NB4 (cell line): ENCODE measurements at regions not wholly inside any gene's neighbourhood (a gene's known extent, or its start where the extent isn't known, plus 50 kb on each side); places are given as distances from the start of the nearest gene placed in this dataset.

ENCODE experiments used
- DNase-seq: peaks from one replicate; pipeline ENCODE4 v3.0.0; 2010; ENCODE audit warnings: low read depth
- H3K4me3 ChIP-seq: one replicate; pipeline ENCODE4 v1.5.1; 2011; ENCODE audit warnings: mild to moderate bottlenecking, low read depth, low read length, moderate library complexity
- CTCF ChIP-seq: IDR thresholded peaks from one replicate; pipeline ENCODE4 v1.5.1; 2012; ENCODE audit warnings: low read depth, low read length
- MAX ChIP-seq: IDR thresholded peaks from 2 replicates; pipeline ENCODE4 v1.6.1; 2011; ENCODE audit warnings: low read depth, low read length
- MYC ChIP-seq: IDR thresholded peaks from 2 replicates; pipeline ENCODE4 v1.6.1; 2011; ENCODE audit warnings: low read depth, low read length
- POLR2A ChIP-seq: IDR thresholded peaks from 2 replicates; pipeline ENCODE4 v1.6.1; 2011; ENCODE audit warnings: mild to moderate bottlenecking; ENCODE audit not compliant: insufficient read length; ENCODE audit errors: extremely low read depth

- TF ChIP-seq MAX (no peak), MYC (no peak), CTCF (no peak), POLR2A (no peak)
- DNase-seq: no peak
Observed at GRCh38 chr16:51592001-51592501, 441.0 kb upstream of the SALL1 start.

GRCh38 chr16:51591480-51591879 is 440.4 kb upstream of the SALL1 start:
- TF ChIP-seq CTCF (no peak), MYC (no peak), POLR2A (no peak)
- no peak overlapping the region for H3K4me3 ChIP-seq

More at GRCh38 chr16:51592001-51592501, 441.0 kb upstream of the SALL1 start:
- H3K4me3 ChIP-seq: no peak overlapping the region

GRCh38 chr16:51579652-51580360 is 428.7 kb upstream of the SALL1 start:
- no peak overlapping the region for H3K4me3 ChIP-seq
- no peak for DNase-seq

More at GRCh38 chr16:51591480-51591879, 440.4 kb upstream of the SALL1 start:
- DNase-seq: no peak

GRCh38 chr16:51577621-51578303 is 426.7 kb upstream of the SALL1 start:
- no peak overlapping the region for H3K4me3 ChIP-seq
- DNase-seq: no peak
- TF ChIP-seq MYC (no peak), POLR2A (no peak), CTCF (no peak), MAX (no peak)

More at GRCh38 chr16:51579652-51580360, 428.7 kb upstream of the SALL1 start:
- TF ChIP-seq MAX: no peak
- no peak for TF ChIP-seq POLR2A
- no peak for TF ChIP-seq CTCF
- TF ChIP-seq MYC: no peak

- H3K4me3 ChIP-seq: no peak overlapping the region
- TF ChIP-seq CTCF: no peak
- no peak for TF ChIP-seq POLR2A
- no peak for TF ChIP-seq MAX
- TF ChIP-seq MYC: no peak
- no peak for DNase-seq
Observed at GRCh38 chr16:51576498-51577195, 425.6 kb upstream of the SALL1 start.
